ENCODE measurements at regions not wholly inside any gene's neighbourhood (a gene's known extent, or its start where the extent isn't known, plus 50 kb on each side); places are given as distances from the start of the nearest gene placed in this dataset.

DNA sequence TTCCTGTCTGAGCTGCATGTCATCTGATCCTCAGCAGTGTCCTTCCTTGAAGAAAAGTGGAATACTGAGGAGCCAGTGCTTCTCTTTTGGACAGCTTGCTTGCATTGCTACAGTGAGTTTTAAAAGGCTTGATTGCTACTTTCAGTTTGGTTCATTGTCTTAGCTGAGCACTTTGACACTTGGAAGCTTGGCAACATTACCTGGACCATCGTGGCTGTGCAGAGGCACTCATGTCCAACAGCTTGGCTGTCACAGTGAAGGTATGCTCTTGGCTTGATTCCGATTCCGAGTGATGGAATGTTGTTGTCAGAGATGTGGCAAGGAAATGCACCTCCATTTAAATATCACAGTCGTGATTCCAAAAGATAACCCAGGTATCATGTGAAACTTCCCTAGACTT is 102.4 kb downstream of the FAS start:
- Histone ChIP-seq H3K27ac (ENCODE audit: poor library complexity, severe bottlenecking) (no peak overlapping the region), H3K36me3 (ENCODE audit: low read depth) (no peaks in the 10 kb centered on the region), H3K9me3 (ENCODE audit: severe bottlenecking) (no peaks in the 10 kb centered on the region), H3K27me3 (ENCODE audit: insufficient read depth, poor library complexity, severe bottlenecking) (no peaks in the 10 kb centered on the region), H3K4me1 (ENCODE audit: insufficient read depth, poor library complexity, severe bottlenecking) (no peaks in the 10 kb centered on the region), H3K4me3 (ENCODE audit: severe bottlenecking) (no peak overlapping the region)
- ATAC-seq (ENCODE audit: low read depth) (no peak), DNase-seq (ENCODE audit: low spot score) (no peak)
- TF ChIP-seq, protein P1, sequence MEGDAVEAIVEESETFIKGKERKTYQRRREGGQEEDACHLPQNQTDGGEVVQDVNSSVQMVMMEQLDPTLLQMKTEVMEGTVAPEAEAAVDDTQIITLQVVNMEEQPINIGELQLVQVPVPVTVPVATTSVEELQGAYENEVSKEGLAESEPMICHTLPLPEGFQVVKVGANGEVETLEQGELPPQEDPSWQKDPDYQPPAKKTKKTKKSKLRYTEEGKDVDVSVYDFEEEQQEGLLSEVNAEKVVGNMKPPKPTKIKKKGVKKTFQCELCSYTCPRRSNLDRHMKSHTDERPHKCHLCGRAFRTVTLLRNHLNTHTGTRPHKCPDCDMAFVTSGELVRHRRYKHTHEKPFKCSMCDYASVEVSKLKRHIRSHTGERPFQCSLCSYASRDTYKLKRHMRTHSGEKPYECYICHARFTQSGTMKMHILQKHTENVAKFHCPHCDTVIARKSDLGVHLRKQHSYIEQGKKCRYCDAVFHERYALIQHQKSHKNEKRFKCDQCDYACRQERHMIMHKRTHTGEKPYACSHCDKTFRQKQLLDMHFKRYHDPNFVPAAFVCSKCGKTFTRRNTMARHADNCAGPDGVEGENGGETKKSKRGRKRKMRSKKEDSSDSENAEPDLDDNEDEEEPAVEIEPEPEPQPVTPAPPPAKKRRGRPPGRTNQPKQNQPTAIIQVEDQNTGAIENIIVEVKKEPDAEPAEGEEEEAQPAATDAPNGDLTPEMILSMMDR (IDR thresholded peaks at IDR 0.05; ENCODE audit: poor library complexity, severe bottlenecking): no peak

DNA sequence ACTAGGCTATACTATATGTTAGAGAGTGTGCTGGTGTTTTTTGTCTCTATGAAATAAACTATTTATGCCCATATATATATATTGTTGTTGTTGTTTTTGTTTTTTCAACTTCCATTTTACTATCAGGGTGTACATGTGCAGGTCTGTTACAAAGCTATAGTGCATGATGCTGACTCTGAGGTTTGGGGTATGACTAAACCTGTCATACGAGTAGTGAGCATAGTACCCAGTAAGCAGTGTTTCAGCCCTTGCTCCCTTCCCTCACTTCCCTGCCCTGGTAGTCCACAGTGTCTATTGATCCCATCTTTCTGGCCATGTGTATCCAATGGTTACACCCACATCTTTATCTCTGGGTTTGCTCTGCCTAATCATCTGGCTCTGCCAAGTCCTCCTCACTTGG is 101.8 kb downstream of the FAS start:
- no peak overlapping the region for H3K4me3 ChIP-seq (ENCODE audit: severe bottlenecking)
- DNase-seq (ENCODE audit: low spot score) (no peak), ATAC-seq (ENCODE audit: low read depth) (no peak)
- H3K36me3 ChIP-seq (ENCODE audit: low read depth): no peaks in the 10 kb centered on the region
- no peaks in the 10 kb centered on the region for H3K9me3 ChIP-seq (ENCODE audit: severe bottlenecking)
- H3K27ac ChIP-seq (ENCODE audit: poor library complexity, severe bottlenecking): no peak overlapping the region
- no peaks in the 10 kb centered on the region for H3K4me1 ChIP-seq (ENCODE audit: insufficient read depth, poor library complexity, severe bottlenecking)
- H3K27me3 ChIP-seq (ENCODE audit: insufficient read depth, poor library complexity, severe bottlenecking): no peaks in the 10 kb centered on the region
- TF ChIP-seq, protein P1 (IDR thresholded peaks at IDR 0.05; ENCODE audit: poor library complexity, severe bottlenecking): no peak

DNA sequence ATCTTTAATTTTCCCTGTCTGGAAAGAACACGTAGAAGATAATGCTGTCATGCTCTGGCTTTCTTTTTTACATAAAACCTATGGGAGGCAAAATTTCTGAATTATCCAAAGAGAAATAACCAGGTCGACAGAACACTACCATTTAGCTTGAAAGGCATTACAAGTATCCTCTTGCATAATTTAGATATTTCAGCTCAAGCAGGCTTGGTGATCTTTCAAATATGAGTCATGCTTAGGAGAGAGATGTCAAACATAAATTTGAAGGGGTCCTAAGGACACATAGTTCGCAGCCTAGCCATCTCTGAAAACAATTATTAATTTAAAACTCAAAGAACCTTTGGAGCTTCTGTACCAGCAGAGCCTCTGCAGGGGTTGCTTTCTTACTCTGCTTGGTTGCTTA is 100.9 kb downstream of the FAS start:
- Histone ChIP-seq H3K4me1 (ENCODE audit: insufficient read depth, poor library complexity, severe bottlenecking) (no peaks in the 10 kb centered on the region), H3K36me3 (ENCODE audit: low read depth) (no peaks in the 10 kb centered on the region), H3K27ac (ENCODE audit: poor library complexity, severe bottlenecking) (no peak overlapping the region), H3K9me3 (ENCODE audit: severe bottlenecking) (no peaks in the 10 kb centered on the region), H3K27me3 (ENCODE audit: insufficient read depth, poor library complexity, severe bottlenecking) (no peaks in the 10 kb centered on the region), H3K4me3 (ENCODE audit: severe bottlenecking) (no peak overlapping the region)
- TF ChIP-seq, protein P1 (IDR thresholded peaks at IDR 0.05; ENCODE audit: poor library complexity, severe bottlenecking): no peak
- no peak for ATAC-seq (ENCODE audit: low read depth)
- DNase-seq (ENCODE audit: low spot score): no peak

DNA sequence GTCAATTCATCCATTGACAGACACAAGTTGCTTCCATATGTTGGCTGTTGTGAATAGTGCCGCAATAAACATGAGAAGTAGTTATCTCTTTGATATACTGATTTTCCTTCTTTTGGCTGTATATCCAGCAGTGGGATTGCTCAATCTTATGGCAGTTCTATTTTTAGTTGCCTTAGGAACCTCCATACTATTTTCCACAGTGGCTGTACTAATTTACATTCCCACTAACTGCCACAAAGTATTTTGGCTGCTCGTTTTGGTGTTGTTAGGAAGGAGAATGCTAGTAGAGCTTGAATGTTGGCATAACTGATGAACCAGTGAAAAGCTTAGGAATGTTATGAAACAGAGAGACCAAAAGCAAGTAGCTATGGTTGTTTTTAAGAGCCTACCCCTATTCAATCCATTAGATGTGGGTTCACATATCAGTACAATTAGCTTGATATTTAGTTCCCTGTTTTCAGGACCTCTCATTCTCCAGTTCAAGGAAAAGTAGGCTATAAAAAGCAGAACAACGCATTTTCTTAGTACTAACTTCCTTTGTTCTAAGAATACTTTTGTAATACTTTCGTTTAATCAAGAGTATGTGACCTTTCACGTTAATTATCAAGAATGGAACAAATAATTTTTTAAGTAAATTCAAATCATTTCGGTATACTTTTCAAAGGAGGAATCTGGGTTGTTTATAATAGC is 100.3 kb downstream of the FAS start:
- Histone ChIP-seq H3K36me3 (ENCODE audit: low read depth) (no peaks in the 10 kb centered on the region), H3K27me3 (ENCODE audit: insufficient read depth, poor library complexity, severe bottlenecking) (no peaks in the 10 kb centered on the region), H3K4me3 (ENCODE audit: severe bottlenecking) (no peak overlapping the region), H3K4me1 (ENCODE audit: insufficient read depth, poor library complexity, severe bottlenecking) (no peaks in the 10 kb centered on the region), H3K27ac (ENCODE audit: poor library complexity, severe bottlenecking) (no peak overlapping the region), H3K9me3 (ENCODE audit: severe bottlenecking) (no peaks in the 10 kb centered on the region)
- DNase-seq (ENCODE audit: low spot score): no peak
- TF ChIP-seq, protein P1 (IDR thresholded peaks at IDR 0.05; ENCODE audit: poor library complexity, severe bottlenecking): no peak
- ATAC-seq (ENCODE audit: low read depth): no peak

DNA sequence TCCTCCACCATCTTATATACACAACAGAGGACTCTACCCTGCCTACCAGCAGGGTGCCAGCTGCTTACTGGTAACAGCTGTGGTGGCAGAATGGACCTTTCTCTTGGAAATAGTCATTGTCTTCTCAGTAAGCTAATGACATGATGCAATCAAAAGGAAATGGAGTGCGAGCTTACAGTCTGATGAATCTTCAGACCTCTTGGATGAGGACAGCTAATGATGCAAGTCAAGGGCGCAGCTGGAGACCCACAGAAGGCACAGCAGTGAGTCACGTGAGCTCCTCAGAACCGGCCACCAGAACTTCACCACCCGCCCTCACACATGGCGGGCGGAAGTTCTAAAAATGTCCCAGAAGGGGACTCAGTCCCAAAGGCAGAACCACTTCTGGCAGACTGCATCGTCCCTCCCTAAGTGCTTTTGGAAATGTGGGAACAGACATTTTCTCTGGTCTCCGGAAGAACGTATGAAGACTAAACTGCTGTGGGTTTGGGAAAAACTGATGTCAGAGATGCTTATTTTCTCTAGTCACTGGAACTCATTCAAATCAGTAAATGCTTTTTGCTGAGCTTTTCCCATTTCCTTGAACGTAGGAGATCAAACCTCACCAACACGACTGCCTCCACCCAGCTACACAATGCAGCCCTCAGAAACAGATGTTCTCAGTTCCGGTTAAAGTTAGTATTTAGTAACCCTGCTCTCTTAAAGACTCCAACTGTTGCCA is 96.4 kb downstream of the FAS start:
- no peak for ATAC-seq (ENCODE audit: low read depth)
- no peaks in the 10 kb centered on the region for H3K4me1 ChIP-seq (ENCODE audit: insufficient read depth, poor library complexity, severe bottlenecking)
- TF ChIP-seq, protein P1 (IDR thresholded peaks at IDR 0.05; ENCODE audit: poor library complexity, severe bottlenecking): no peak

More for the DNA sequence above, 96.4 kb downstream of the FAS start:
- Histone ChIP-seq H3K36me3 (ENCODE audit: low read depth) (no peaks in the 10 kb centered on the region), H3K27me3 (ENCODE audit: insufficient read depth, poor library complexity, severe bottlenecking) (no peaks in the 10 kb centered on the region), H3K9me3 (ENCODE audit: severe bottlenecking) (no peaks in the 10 kb centered on the region), H3K27ac (ENCODE audit: poor library complexity, severe bottlenecking) (no peak overlapping the region), H3K4me3 (ENCODE audit: severe bottlenecking) (no peak overlapping the region)
- DNase-seq (ENCODE audit: low spot score): no peak

Data from RWPE2 (cell line).